ENCODE measurements at regions not wholly inside any gene's neighbourhood (a gene's known extent, or its start where the extent isn't known, plus 50 kb on each side); places are given as distances from the start of the nearest gene placed in this dataset.

- Histone ChIP-seq H3K9ac (ENCODE audit: insufficient read depth, low read depth, low read length) (no peak overlapping the region), H3K27me3 (ENCODE audit: control insufficient read depth in 1 of 2, insufficient read depth in 2 of 2, low read length in 2 of 2) (no peaks in the 10 kb centered on the region), H3K4me2 (ENCODE audit: low read depth, low read length) (no peak overlapping the region), H3K4me3 (replicated peaks in 1 of 3; ENCODE audit: insufficient read depth in 1 of 3, low read depth in 2 of 3, low read length in 3 of 3) (no peak overlapping the region), H4K20me1 (ENCODE audit: insufficient read depth, low read length) (no peaks in the 10 kb centered on the region), H3K79me2 (ENCODE audit: insufficient read depth, low read length) (no peaks in the 10 kb centered on the region), H3K4me1 (ENCODE audit: insufficient read depth, low read length) (no peaks in the 10 kb centered on the region), H2AFZ (ENCODE audit: low read length) (no peak overlapping the region), H3K9me3 (ENCODE audit: low read length) (no peaks in the 10 kb centered on the region), H3K27ac (ENCODE audit: extremely low read length, insufficient read depth, low read length) (no peak overlapping the region), H3K36me3 (replicated peaks in 1 of 2; ENCODE audit: control insufficient read depth in 1 of 2, insufficient read depth in 2 of 2, low read length in 2 of 2) (no peaks in the 10 kb centered on the region)
- ATAC-seq (no peak), FAIRE-seq (no peak), DNase-seq (ENCODE audit: low spot score) (no peak)
- 74% methylated on average over 1 of the region's 1 CpG for WGBS (ENCODE audit: low lambda C conversion rate)
- TF ChIP-seq CREBL2 (CRISPR knock-in tag; IDR thresholded peaks at IDR 0.05; ENCODE audit: borderline replicate concordance) (no peak), PRPF4 (IDR thresholded peaks at IDR 0.05; ENCODE audit: low read depth, low read length, poor library complexity, severe bottlenecking) (no peak), ZNF142 (CRISPR knock-in tag; IDR thresholded peaks at IDR 0.05) (no peak), KAT8 (CRISPR knock-in tag; IDR thresholded peaks at IDR 0.05) (no peak), SKIL (CRISPR knock-in tag; IDR thresholded peaks at IDR 0.05; ENCODE audit: borderline replicate concordance) (no peak), CBX2 (IDR thresholded peaks at IDR 0.05; ENCODE audit: low read depth, low read length) (no peak), CBX2 (CRISPR knock-in tag; IDR thresholded peaks at IDR 0.05; ENCODE audit: low read depth) (no peak), ZNF30 (CRISPR knock-in tag; IDR thresholded peaks at IDR 0.05) (no peak)
- BruUV-seq (replicated peaks), result no TSS peak
- ChIA-PET POLR2A (no interaction called here), CTCF (ENCODE audit: low intra/inter-chr PET ratio, low total read pairs) (no interaction called here)
- in situ Hi-C loops (cut with HindIII; ENCODE audit: extremely low pct_ligation_motif_present, low pct_unique_long_range_greater_than_20kb), result no loop called here
- intact Hi-C loops (cut with micrococcal nuclease; ENCODE audit: unreplicated experiment), result no loop called here
Observed at GRCh38 chr2:176851889-176852483, 360.6 kb upstream of the HNRNPA3 start.

All from HepG2 (cell line).